Liver (tissue), 8 donors: ENCODE measurements at regions not wholly inside any gene's neighbourhood (a gene's known extent, or its start where the extent isn't known, plus 50 kb on each side); places are given as distances from the start of the nearest gene placed in this dataset.

Source experiments
- DNase-seq: peaks from one replicate; pipeline ENCODE4 v3.0.0-alpha.2; 2017; ENCODE audit warnings: low spot score
- H3K27ac ChIP-seq, 2 donors: one replicate each; pipeline ENCODE4 v1.7.0; 2013; ENCODE audit warnings: inconsistent platforms in 2 of 2, low read length in 2 of 2, control low read depth in 1 of 2, low read depth in 1 of 2, mild to moderate bottlenecking in 1 of 2
- H3K27me3 ChIP-seq, 4 donors: one replicate each; pipeline versions ENCODE4 v1.6.1 to v1.7.0; 2013; ENCODE audit warnings: low read length in 3 of 4, inconsistent platforms in 1 of 4, mild to moderate bottlenecking in 1 of 4, moderate library complexity in 1 of 4; ENCODE audit not compliant: control insufficient read depth in 4 of 4, insufficient read depth in 4 of 4
- H3K36me3 ChIP-seq, 4 donors: one replicate each; pipeline versions ENCODE4 v1.6.1 to v1.7.0; 2013; ENCODE audit warnings: low read length in 3 of 4, mild to moderate bottlenecking in 3 of 4, low read depth in 1 of 4, moderate library complexity in 1 of 4; ENCODE audit not compliant: control insufficient read depth in 4 of 4, insufficient read depth in 3 of 4
- H3K4me1 ChIP-seq, 4 donors: one replicate each; pipeline versions ENCODE4 v1.6.1 to v1.7.0; 2013; ENCODE audit warnings: low read length in 3 of 4, mild to moderate bottlenecking in 3 of 4, moderate library complexity in 1 of 4; ENCODE audit not compliant: control insufficient read depth in 4 of 4, insufficient read depth in 4 of 4
- H3K4me3 ChIP-seq, 3 donors: one replicate each; pipeline versions ENCODE4 v1.6.1 to v1.7.0; 2013; ENCODE audit warnings: low read length in 3 of 3, control low read depth in 1 of 3, low read depth in 1 of 3, mild to moderate bottlenecking in 1 of 3
- H3K9ac ChIP-seq, 2 donors: one replicate each; pipeline ENCODE4 v1.7.0; 2013; ENCODE audit warnings: low read length in 2 of 2, mild to moderate bottlenecking in 2 of 2, moderate library complexity in 2 of 2, control low read depth in 1 of 2, low read depth in 1 of 2
- H3K9me3 ChIP-seq, 4 donors: one replicate each; pipeline versions ENCODE4 v1.6.1 to v1.7.0; 2013; ENCODE audit warnings: low read length in 3 of 4; ENCODE audit not compliant: control insufficient read depth in 4 of 4
- EGR1 ChIP-seq, 2 donors: IDR thresholded peaks; 2 replicates each; pipeline ENCODE4 v1.6.1; 2016 to 2018; ENCODE audit warnings: antibody characterized with exemption in 2 of 2, low read depth in 2 of 2
- FOXA2 ChIP-seq: IDR thresholded peaks from 2 replicates; pipeline ENCODE4 v1.6.1; 2016; ENCODE audit warnings: antibody characterized with exemption
- GABPA ChIP-seq, 2 donors: IDR thresholded peaks in 1 of 2; conservative IDR thresholded peaks in 1 of 2; 2 replicates each; pipeline ENCODE4 v1.6.1; 2016; ENCODE audit warnings: antibody characterized with exemption in 2 of 2, mild to moderate bottlenecking in 1 of 2, moderate library complexity in 1 of 2
- HNF4A ChIP-seq, 2 donors: conservative IDR thresholded peaks; 2 replicates each; pipeline ENCODE4 v1.6.1; 2016; ENCODE audit warnings: antibody characterized with exemption in 2 of 2, mild to moderate bottlenecking in 2 of 2
- HNF4G ChIP-seq: IDR thresholded peaks from 2 replicates; pipeline ENCODE4 v1.6.1; 2016; ENCODE audit warnings: antibody characterized with exemption
- JUND ChIP-seq, 2 donors: IDR thresholded peaks; 2 replicates each; pipeline ENCODE4 v1.6.1; 2016; ENCODE audit warnings: antibody characterized with exemption in 2 of 2
- NR2F2 ChIP-seq: IDR thresholded peaks from 2 replicates; pipeline ENCODE4 v1.6.1; 2016; ENCODE audit warnings: antibody characterized with exemption
- RAD21 ChIP-seq, 2 donors: IDR thresholded peaks; 2 replicates each; pipeline ENCODE4 v1.6.1; 2016; ENCODE audit warnings: antibody characterized with exemption in 2 of 2, mild to moderate bottlenecking in 2 of 2
- RXRA ChIP-seq, 2 donors: IDR thresholded peaks; 2 replicates each; pipeline ENCODE4 v1.6.1; 2017 to 2018; ENCODE audit warnings: antibody characterized with exemption in 2 of 2, mild to moderate bottlenecking in 1 of 2
- SP1 ChIP-seq: IDR thresholded peaks from 2 replicates; pipeline ENCODE4 v1.6.1; 2018; ENCODE audit warnings: antibody characterized with exemption, mild to moderate bottlenecking
- TAF1 ChIP-seq: conservative IDR thresholded peaks from 2 replicates; pipeline ENCODE4 v1.6.1; 2016; ENCODE audit warnings: antibody characterized with exemption, mild to moderate bottlenecking
- YY1 ChIP-seq: IDR thresholded peaks from 2 replicates; pipeline ENCODE4 v1.6.1; 2016; ENCODE audit warnings: antibody characterized with exemption, mild to moderate bottlenecking
- WGBS: extraction: QIAGEN DNeasy Blood & Tissue Kit; methylation state at CpG from one replicate; pipeline ENCODE4 v1.1.7; 2013; 5-methylcytosine and 5-hydroxymethylcytosine counted together
- TF ChIP-seq, protein P1 (sequence below): fragments of 150-350 bp; IDR thresholded peaks from 2 replicates; pipeline ENCODE4 v1.5.1; 2017; ENCODE audit warnings: improper control_type of control experiment, low read depth, low read length; ENCODE audit not compliant: missing input control
- TF ChIP-seq, protein P2 (sequence below): IDR thresholded peaks from 2 replicates; pipeline ENCODE4 v1.6.1; 2016; ENCODE audit warnings: antibody characterized with exemption
- TF ChIP-seq, protein P3 (sequence below): IDR thresholded peaks from 2 replicates; pipeline ENCODE4 v1.6.1; 2016; ENCODE audit warnings: antibody characterized with exemption, mild to moderate bottlenecking
- TF ChIP-seq, protein P4 (sequence below): IDR thresholded peaks from 2 replicates; pipeline ENCODE4 v1.6.1; 2016; ENCODE audit warnings: antibody characterized with exemption
- donor health status: healthy.
- donor health status: healthy.
- donor health status: healthy.
- donor health status: healthy.
- donor health status: healthy.

DNA sequence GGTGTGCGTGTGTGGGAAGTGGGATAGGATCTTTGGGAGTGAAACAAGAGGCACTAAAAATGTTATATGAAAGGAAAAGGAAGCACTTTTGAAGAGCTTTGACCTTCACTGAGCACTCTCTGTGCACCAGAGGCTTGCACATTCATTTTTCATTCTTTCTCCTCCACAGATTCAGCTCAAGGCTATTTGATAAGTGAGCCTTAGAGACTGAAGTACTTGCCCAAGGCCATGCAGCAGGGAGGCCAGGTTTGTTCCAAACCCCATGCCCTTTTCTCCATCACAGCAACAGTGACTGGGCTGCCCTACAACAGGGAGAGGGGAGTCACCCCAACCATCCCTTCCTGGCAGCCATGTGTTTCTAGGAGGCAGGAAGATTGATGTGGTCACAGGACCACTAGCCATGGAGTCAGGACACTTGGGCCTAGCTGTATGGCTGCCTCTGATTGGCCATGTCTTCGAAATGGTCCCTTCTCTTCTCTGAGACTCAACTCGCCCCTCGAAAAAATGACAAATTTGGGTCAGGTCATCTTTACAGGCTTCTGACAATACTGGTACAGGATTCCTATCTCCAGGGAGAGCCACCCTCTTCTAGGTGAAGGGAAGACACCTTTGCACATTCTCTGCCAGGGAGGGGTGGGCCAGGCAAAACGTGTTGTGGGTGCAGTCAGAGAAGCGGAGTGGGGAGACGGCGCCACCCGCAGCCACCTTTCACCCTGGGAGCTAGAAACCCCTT is 123.5 kb upstream of the MYCN start:
- H3K9ac ChIP-seq = no peak overlapping the region
- no peak overlapping the region for H3K27ac ChIP-seq
- H3K27me3 ChIP-seq = no peaks in the 10 kb centered on the region
- H3K4me3 ChIP-seq = no peak overlapping the region
- no peaks in the 10 kb centered on the region for H3K4me1 ChIP-seq
- no peak for DNase-seq
- TF ChIP-seq GABPA (IDR thresholded peaks at IDR 0.05 in 1 of 2, conservative IDR thresholded peaks at IDR 0.05 in 1 of 2) (no peak), EGR1 (IDR thresholded peaks at IDR 0.05; ENCODE audit: low read depth in 2 of 2) (no peak)
- TF ChIP-seq, protein P1, sequence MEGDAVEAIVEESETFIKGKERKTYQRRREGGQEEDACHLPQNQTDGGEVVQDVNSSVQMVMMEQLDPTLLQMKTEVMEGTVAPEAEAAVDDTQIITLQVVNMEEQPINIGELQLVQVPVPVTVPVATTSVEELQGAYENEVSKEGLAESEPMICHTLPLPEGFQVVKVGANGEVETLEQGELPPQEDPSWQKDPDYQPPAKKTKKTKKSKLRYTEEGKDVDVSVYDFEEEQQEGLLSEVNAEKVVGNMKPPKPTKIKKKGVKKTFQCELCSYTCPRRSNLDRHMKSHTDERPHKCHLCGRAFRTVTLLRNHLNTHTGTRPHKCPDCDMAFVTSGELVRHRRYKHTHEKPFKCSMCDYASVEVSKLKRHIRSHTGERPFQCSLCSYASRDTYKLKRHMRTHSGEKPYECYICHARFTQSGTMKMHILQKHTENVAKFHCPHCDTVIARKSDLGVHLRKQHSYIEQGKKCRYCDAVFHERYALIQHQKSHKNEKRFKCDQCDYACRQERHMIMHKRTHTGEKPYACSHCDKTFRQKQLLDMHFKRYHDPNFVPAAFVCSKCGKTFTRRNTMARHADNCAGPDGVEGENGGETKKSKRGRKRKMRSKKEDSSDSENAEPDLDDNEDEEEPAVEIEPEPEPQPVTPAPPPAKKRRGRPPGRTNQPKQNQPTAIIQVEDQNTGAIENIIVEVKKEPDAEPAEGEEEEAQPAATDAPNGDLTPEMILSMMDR = no peak
- no peaks in the 10 kb centered on the region for H3K36me3 ChIP-seq
- WGBS = 85% methylated on average over 9 of the region's 9 CpGs
- H3K9me3 ChIP-seq = no peaks in the 10 kb centered on the region

DNA sequence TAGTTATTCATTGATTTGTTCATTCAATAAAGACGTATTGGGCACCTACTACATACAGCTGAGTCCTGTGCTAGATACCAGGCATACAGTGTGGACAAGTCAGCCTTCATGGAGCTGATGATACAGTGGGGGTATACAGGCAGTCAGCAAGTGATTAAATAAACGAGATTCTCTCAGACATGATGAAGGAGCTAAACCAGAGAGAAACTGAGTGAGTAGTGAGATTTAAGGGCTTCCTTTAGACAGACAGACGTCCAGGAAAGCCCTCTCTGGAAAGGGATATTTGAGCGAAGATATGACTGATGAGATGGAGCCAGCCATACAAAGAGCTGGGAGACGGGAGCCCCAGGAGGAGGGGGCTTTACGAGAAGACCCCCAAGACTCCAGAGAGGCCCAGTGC is 122.6 kb upstream of the MYCN start:
- DNase-seq = no peak
- Histone ChIP-seq H3K36me3 (no peaks in the 10 kb centered on the region), H3K9me3 (no peaks in the 10 kb centered on the region), H3K9ac (no peak overlapping the region), H3K27me3 (no peaks in the 10 kb centered on the region), H3K4me3 (no peak overlapping the region), H3K27ac (no peak overlapping the region), H3K4me1 (no peaks in the 10 kb centered on the region)
- WGBS = 66% methylated on average over 6 of the region's 6 CpGs
- TF ChIP-seq TAF1 = no peak
- TF ChIP-seq, protein P2, sequence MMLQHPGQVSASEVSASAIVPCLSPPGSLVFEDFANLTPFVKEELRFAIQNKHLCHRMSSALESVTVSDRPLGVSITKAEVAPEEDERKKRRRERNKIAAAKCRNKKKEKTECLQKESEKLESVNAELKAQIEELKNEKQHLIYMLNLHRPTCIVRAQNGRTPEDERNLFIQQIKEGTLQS = no peak
- TF ChIP-seq NR2F2 = no peak
- TF ChIP-seq HNF4G = no peak
- no peak for TF ChIP-seq HNF4A (conservative IDR thresholded peaks at IDR 0.05)
- no peak for TF ChIP-seq RAD21 (IDR thresholded peaks at IDR 0.05)
- no peak for TF ChIP-seq GABPA (IDR thresholded peaks at IDR 0.05 in 1 of 2, conservative IDR thresholded peaks at IDR 0.05 in 1 of 2)
- no peak for TF ChIP-seq RXRA (IDR thresholded peaks at IDR 0.05)
- no peak for TF ChIP-seq JUND (IDR thresholded peaks at IDR 0.05)
- TF ChIP-seq, protein P3, sequence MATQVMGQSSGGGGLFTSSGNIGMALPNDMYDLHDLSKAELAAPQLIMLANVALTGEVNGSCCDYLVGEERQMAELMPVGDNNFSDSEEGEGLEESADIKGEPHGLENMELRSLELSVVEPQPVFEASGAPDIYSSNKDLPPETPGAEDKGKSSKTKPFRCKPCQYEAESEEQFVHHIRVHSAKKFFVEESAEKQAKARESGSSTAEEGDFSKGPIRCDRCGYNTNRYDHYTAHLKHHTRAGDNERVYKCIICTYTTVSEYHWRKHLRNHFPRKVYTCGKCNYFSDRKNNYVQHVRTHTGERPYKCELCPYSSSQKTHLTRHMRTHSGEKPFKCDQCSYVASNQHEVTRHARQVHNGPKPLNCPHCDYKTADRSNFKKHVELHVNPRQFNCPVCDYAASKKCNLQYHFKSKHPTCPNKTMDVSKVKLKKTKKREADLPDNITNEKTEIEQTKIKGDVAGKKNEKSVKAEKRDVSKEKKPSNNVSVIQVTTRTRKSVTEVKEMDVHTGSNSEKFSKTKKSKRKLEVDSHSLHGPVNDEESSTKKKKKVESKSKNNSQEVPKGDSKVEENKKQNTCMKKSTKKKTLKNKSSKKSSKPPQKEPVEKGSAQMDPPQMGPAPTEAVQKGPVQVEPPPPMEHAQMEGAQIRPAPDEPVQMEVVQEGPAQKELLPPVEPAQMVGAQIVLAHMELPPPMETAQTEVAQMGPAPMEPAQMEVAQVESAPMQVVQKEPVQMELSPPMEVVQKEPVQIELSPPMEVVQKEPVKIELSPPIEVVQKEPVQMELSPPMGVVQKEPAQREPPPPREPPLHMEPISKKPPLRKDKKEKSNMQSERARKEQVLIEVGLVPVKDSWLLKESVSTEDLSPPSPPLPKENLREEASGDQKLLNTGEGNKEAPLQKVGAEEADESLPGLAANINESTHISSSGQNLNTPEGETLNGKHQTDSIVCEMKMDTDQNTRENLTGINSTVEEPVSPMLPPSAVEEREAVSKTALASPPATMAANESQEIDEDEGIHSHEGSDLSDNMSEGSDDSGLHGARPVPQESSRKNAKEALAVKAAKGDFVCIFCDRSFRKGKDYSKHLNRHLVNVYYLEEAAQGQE = no peak
- TF ChIP-seq SP1 = no peak
- TF ChIP-seq, protein P4, sequence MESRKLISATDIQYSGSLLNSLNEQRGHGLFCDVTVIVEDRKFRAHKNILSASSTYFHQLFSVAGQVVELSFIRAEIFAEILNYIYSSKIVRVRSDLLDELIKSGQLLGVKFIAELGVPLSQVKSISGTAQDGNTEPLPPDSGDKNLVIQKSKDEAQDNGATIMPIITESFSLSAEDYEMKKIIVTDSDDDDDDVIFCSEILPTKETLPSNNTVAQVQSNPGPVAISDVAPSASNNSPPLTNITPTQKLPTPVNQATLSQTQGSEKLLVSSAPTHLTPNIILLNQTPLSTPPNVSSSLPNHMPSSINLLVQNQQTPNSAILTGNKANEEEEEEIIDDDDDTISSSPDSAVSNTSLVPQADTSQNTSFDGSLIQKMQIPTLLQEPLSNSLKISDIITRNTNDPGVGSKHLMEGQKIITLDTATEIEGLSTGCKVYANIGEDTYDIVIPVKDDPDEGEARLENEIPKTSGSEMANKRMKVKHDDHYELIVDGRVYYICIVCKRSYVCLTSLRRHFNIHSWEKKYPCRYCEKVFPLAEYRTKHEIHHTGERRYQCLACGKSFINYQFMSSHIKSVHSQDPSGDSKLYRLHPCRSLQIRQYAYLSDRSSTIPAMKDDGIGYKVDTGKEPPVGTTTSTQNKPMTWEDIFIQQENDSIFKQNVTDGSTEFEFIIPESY = no peak
- no peak for TF ChIP-seq YY1
- TF ChIP-seq, protein P1 = no peak
- no peak for TF ChIP-seq FOXA2
- no peak for TF ChIP-seq EGR1 (IDR thresholded peaks at IDR 0.05; ENCODE audit: low read depth in 2 of 2)
